Ishikawa (cell line): ENCODE measurements at regions not wholly inside any gene's neighbourhood (a gene's known extent, or its start where the extent isn't known, plus 50 kb on each side); places are given as distances from the start of the nearest gene placed in this dataset.

Source experiments
- CEBPB ChIP-seq: IDR thresholded peaks from 2 replicates; pipeline ENCODE4 v1.6.1; 2012
- CREB1 ChIP-seq: IDR thresholded peaks from 2 replicates; pipeline ENCODE4 v1.6.1; 2012; ENCODE audit warnings: low read depth
- EGR1 ChIP-seq: IDR thresholded peaks from 2 replicates; pipeline ENCODE4 v1.6.1; 2012
- EP300 ChIP-seq: IDR thresholded peaks from 2 replicates; pipeline ENCODE4 v1.6.1; 2012; ENCODE audit warnings: borderline replicate concordance
- FOXM1 ChIP-seq: IDR thresholded peaks from 2 replicates; pipeline ENCODE4 v1.6.1; 2012; ENCODE audit warnings: low read depth, borderline replicate concordance
- MAX ChIP-seq: IDR thresholded peaks from 2 replicates; pipeline ENCODE4 v1.6.1; 2012
- NFIC ChIP-seq: IDR thresholded peaks from 2 replicates; pipeline ENCODE4 v1.6.1; 2012
- RAD21 ChIP-seq: IDR thresholded peaks from 2 replicates; pipeline ENCODE4 v1.6.1; 2012; ENCODE audit warnings: low read depth
- REST ChIP-seq: IDR thresholded peaks from 2 replicates; pipeline ENCODE4 v1.6.1; 2012; ENCODE audit warnings: low read depth, mild to moderate bottlenecking
- TAF1 ChIP-seq: IDR thresholded peaks from 2 replicates; pipeline ENCODE4 v1.6.1; 2012; ENCODE audit warnings: low read depth, mild to moderate bottlenecking
- TCF12 ChIP-seq: IDR thresholded peaks from 2 replicates; pipeline ENCODE4 v1.6.1; 2012; ENCODE audit warnings: low read depth
- TEAD4 ChIP-seq: IDR thresholded peaks from 2 replicates; pipeline ENCODE4 v1.6.1; 2012
- USF1 ChIP-seq: IDR thresholded peaks from 2 replicates; pipeline ENCODE4 v1.6.1; 2012
- YY1 ChIP-seq: IDR thresholded peaks from 2 replicates; pipeline ENCODE4 v1.6.1; 2012; ENCODE audit warnings: low read depth
- ZBTB7A ChIP-seq: IDR thresholded peaks from 2 replicates; pipeline ENCODE4 v1.6.1; 2012; ENCODE audit warnings: low read depth

GRCh38 chr5:135183464-135183863, 149.4 kb upstream of the PITX1 start:
- no peak for TF ChIP-seq NFIC
- TF ChIP-seq USF1 = no peak
- no peak for TF ChIP-seq FOXM1
- TF ChIP-seq YY1 = no peak
- TF ChIP-seq EP300 = no peak
- TF ChIP-seq TEAD4 = no peak
- TF ChIP-seq TAF1 = no peak
- no peak for TF ChIP-seq REST
- no peak for TF ChIP-seq MAX
- TF ChIP-seq EGR1 = no peak
- no peak for TF ChIP-seq TCF12

GRCh38 chr5:135182675-135183074, 148.6 kb upstream of the PITX1 start:
- TF ChIP-seq RAD21 = no peak
- no peak for TF ChIP-seq CREB1
- TF ChIP-seq YY1 = no peak
- no peak for TF ChIP-seq ZBTB7A
- TF ChIP-seq MAX = no peak
- TF ChIP-seq USF1 = no peak
- TF ChIP-seq FOXM1 = no peak
- no peak for TF ChIP-seq TEAD4
- no peak for TF ChIP-seq CEBPB
- TF ChIP-seq NFIC = no peak
- no peak for TF ChIP-seq EP300

- no peak for TF ChIP-seq TAF1
These were observed 147.6 kb upstream of the PITX1 start for GRCh38 chr5:135181653-135182052.

GRCh38 chr5:135179308-135179980, 145.4 kb upstream of the PITX1 start:
- TF ChIP-seq EP300 (no peak), TEAD4 (peak; percentile 52), RAD21 (no peak), YY1 (no peak), NFIC (peak; percentile 45), TCF12 (peak; percentile 45)

- TF ChIP-seq TEAD4 (no peak), CEBPB (no peak), NFIC (no peak), RAD21 (no peak), USF1 (no peak), FOXM1 (no peak), ZBTB7A (no peak), TAF1 (no peak), REST (no peak), EGR1 (no peak), MAX (no peak), YY1 (no peak), TCF12 (no peak), EP300 (no peak), CREB1 (no peak)
These were observed 144.6 kb upstream of the PITX1 start for GRCh38 chr5:135178476-135179155.
